GM23338 (cell line): ENCODE measurements at regions not wholly inside any gene's neighbourhood (a gene's known extent, or its start where the extent isn't known, plus 50 kb on each side); places are given as distances from the start of the nearest gene placed in this dataset.

ENCODE experiments used
- ATAC-seq: fragments of 200-7000 bp; cut with Tn5 transposase; 3 replicates; pipeline ENCODE4 v1.9.1; 2020
- DNase-seq: peaks from one replicate; pipeline ENCODE4 v3.0.0-alpha.2; 2015; ENCODE audit warnings: low spot score
- H2AFZ ChIP-seq: fragments of 200-600 bp; sonication (generic); 2 replicates; pipeline ENCODE4 v1.8.0; 2016; ENCODE audit warnings: antibody characterized with exemption, mild to moderate bottlenecking, moderate library complexity
- H3F3A ChIP-seq: fragments of 200-600 bp; sonication (generic); replicated peaks from 2 replicates; pipeline ENCODE4 v1.8.0; 2017; ENCODE audit warnings: antibody characterized with exemption, mixed run types, low read depth
- H3K27ac ChIP-seq: fragments of 200-600 bp; sonication (generic); 2 replicates; pipeline ENCODE4 v1.6.1; 2016; ENCODE audit warnings: low read depth
- H3K27me3 ChIP-seq: fragments of 200-600 bp; sonication (generic); 2 replicates; pipeline ENCODE4 v1.8.0; 2016; ENCODE audit warnings: mild to moderate bottlenecking, mixed run types, moderate library complexity; ENCODE audit not compliant: insufficient read depth
- H3K36me3 ChIP-seq: fragments of 200-600 bp; sonication (generic); 2 replicates; pipeline ENCODE4 v1.8.0; 2016; ENCODE audit warnings: mild to moderate bottlenecking; ENCODE audit not compliant: insufficient read depth
- H3K4me1 ChIP-seq: fragments of 200-600 bp; sonication (generic); 2 replicates; pipeline ENCODE4 v1.8.0; 2016; ENCODE audit warnings: mild to moderate bottlenecking, moderate library complexity; ENCODE audit not compliant: insufficient read depth
- H3K4me2 ChIP-seq: fragments of 200-600 bp; sonication (generic); 2 replicates; pipeline ENCODE4 v1.7.1; 2017; ENCODE audit warnings: mixed run types
- H3K4me3 ChIP-seq: fragments of 200-600 bp; sonication (generic); 2 replicates; pipeline ENCODE4 v1.6.1; 2016; ENCODE audit warnings: mixed run types
- H3K79me2 ChIP-seq: fragments of 200-600 bp; sonication (generic); replicated peaks from 2 replicates; pipeline ENCODE4 v1.8.0; 2017; ENCODE audit warnings: mild to moderate bottlenecking; ENCODE audit not compliant: insufficient read depth
- H3K9me2 ChIP-seq: fragments of 200-600 bp; sonication (generic); 2 replicates; pipeline ENCODE4 v1.8.0; 2017; ENCODE audit not compliant: insufficient read depth
- H4K20me1 ChIP-seq: fragments of 200-600 bp; sonication (generic); replicated peaks from 2 replicates; pipeline ENCODE4 v1.8.0; 2017; ENCODE audit warnings: mild to moderate bottlenecking; ENCODE audit not compliant: insufficient read depth
- H3K27ac Mint-ChIP-seq: 2 replicates; pipeline ENCODE4 v1.8.0; 2020; ENCODE audit warnings: inconsistent platforms, mild to moderate bottlenecking, moderate library complexity, mixed read lengths
- H3K27me3 Mint-ChIP-seq: 3 replicates; pipeline ENCODE4 v1.8.0; 2022; ENCODE audit warnings: low read depth, mild to moderate bottlenecking, moderate library complexity, mixed read lengths, inconsistent platforms; ENCODE audit not compliant: insufficient read depth, poor library complexity
- H3K36me3 Mint-ChIP-seq: 3 replicates; pipeline ENCODE4 v1.8.0; 2021; ENCODE audit warnings: low read depth, mild to moderate bottlenecking, inconsistent platforms, moderate library complexity, mixed read lengths
- H3K4me1 Mint-ChIP-seq: 3 replicates; pipeline ENCODE4 v1.8.0; 2020; ENCODE audit warnings: mild to moderate bottlenecking, inconsistent platforms, mixed read lengths
- H3K4me3 Mint-ChIP-seq: 3 replicates; pipeline ENCODE4 v1.8.0; 2021; ENCODE audit warnings: moderate library complexity, mild to moderate bottlenecking, inconsistent platforms, mixed read lengths
- H3K9me3 Mint-ChIP-seq: 3 replicates; pipeline ENCODE4 v1.8.0; 2020; ENCODE audit warnings: moderate library complexity, mild to moderate bottlenecking, inconsistent platforms, mixed read lengths
- CREB1 ChIP-seq: fragments of 250-450 bp; sonication (Bioruptor Pico); IDR thresholded peaks from 2 replicates; pipeline ENCODE4 v1.5.0; 2020; ENCODE audit warnings: low read depth, mild to moderate bottlenecking, moderate library complexity
- EZH2 ChIP-seq: fragments of 200-600 bp; sonication (generic); IDR thresholded peaks from one replicate; pipeline ENCODE4 v1.8.0; 2017; ENCODE audit warnings: antibody characterized with exemption, mild to moderate bottlenecking, low read depth; ENCODE audit not compliant: unreplicated experiment
- EZH2phosphoT487 ChIP-seq: fragments of 200-600 bp; sonication (generic); IDR thresholded peaks from one replicate; pipeline ENCODE4 v1.8.1; 2018; ENCODE audit warnings: antibody characterized with exemption; ENCODE audit not compliant: unreplicated experiment
- JUNB ChIP-seq: IDR thresholded peaks from one replicate; pipeline ENCODE4 v1.6.1; 2016; ENCODE audit warnings: antibody characterized with exemption; ENCODE audit not compliant: unreplicated experiment
- NANOG ChIP-seq: IDR thresholded peaks from 2 replicates; pipeline ENCODE4 v1.6.1; 2016; ENCODE audit warnings: antibody characterized with exemption, borderline replicate concordance
- POLR2AphosphoS5 ChIP-seq: IDR thresholded peaks from 2 replicates; pipeline ENCODE4 v1.6.1; 2016; ENCODE audit warnings: antibody characterized with exemption, low read depth
- STAT1 ChIP-seq: IDR thresholded peaks from one replicate; pipeline ENCODE4 v1.6.1; 2016; ENCODE audit warnings: antibody characterized with exemption; ENCODE audit not compliant: unreplicated experiment
- ZNF114 ChIP-seq: fragments of 250-450 bp; sonication (Bioruptor Pico); IDR thresholded peaks from 2 replicates; pipeline ENCODE4 v1.5.0; 2020; ENCODE audit warnings: mild to moderate bottlenecking, moderate library complexity
- ZNF331 ChIP-seq: fragments of 250-450 bp; sonication (Bioruptor Pico); IDR thresholded peaks from 2 replicates; pipeline ENCODE4 v1.5.0; 2020; ENCODE audit warnings: low read depth, mild to moderate bottlenecking, moderate library complexity
- TF ChIP-seq, protein P1 (sequence below): fragments of 250-450 bp; sonication (Bioruptor Pico); IDR thresholded peaks from 2 replicates; pipeline ENCODE4 v1.5.0; 2020; ENCODE audit warnings: mild to moderate bottlenecking, moderate library complexity
- TF ChIP-seq, protein P2 (sequence below): IDR thresholded peaks from one replicate; pipeline ENCODE4 v1.6.1; 2018; ENCODE audit warnings: antibody characterized with exemption; ENCODE audit not compliant: unreplicated experiment
- TF ChIP-seq, protein P3 (sequence below), 2 experiments: fragments of 200-600 bp in 1 of 2; sonication (generic) in 1 of 2; conservative IDR thresholded peaks; 2 replicates each; pipeline versions ENCODE4 v1.5.1 to v1.6.1; 2016 to 2017; ENCODE audit warnings: antibody characterized with exemption in 2 of 2, low read depth in 2 of 2, mild to moderate bottlenecking in 2 of 2, moderate library complexity in 1 of 2
- TF ChIP-seq, protein P4 (sequence below): IDR thresholded peaks from 2 replicates; pipeline ENCODE4 v1.6.1; 2016; ENCODE audit warnings: antibody characterized with exemption

DNA sequence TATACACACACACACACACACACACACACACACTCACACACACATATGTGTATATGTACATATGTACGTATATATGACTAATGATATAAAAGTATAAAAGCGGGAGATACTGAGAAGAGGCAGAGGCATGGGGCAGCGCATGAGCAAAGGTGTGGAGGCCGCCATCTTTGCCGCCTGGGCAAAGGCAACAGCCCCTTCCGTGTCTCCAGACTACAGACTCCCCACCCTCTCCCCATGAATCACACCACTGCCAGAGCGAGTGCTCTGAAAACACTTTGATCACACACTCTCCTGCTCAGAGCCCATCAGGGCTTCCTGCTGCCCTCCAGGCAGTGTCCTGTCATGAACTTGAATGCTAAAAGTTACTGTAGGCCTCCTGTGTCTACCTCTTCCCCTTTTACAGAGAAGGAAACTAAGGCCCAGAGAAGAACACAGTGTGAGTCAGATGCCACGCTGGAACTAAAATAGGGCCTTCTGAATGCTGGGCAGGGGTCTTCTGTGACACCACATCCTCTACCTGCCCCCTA, 54.7 kb upstream of the SSBP3 start:
- no peaks in the 10 kb centered on the region for H3K36me3 Mint-ChIP-seq
- Histone ChIP-seq H4K20me1 (no peaks in the 10 kb centered on the region), H3K4me2 (no peak overlapping the region), H3K36me3 (no peaks in the 10 kb centered on the region), H3F3A (peaks cover 4% of the 10 kb centered on the region; the same call in 1 of the 2 replicates), H3K79me2 (no peaks in the 10 kb centered on the region), H2AFZ (no peak overlapping the region; the same call in 1 of the 2 replicates), H3K27me3 (no peaks in the 10 kb centered on the region), H3K4me3 (no peak overlapping the region), H3K9me2 (peaks cover 5% of the 10 kb centered on the region; the same call in 1 of the 2 replicates), H3K27ac (no peak overlapping the region), H3K4me1 (peaks cover 55% of the 10 kb centered on the region)
- peaks cover 27% of the 10 kb centered on the region for H3K27me3 Mint-ChIP-seq
- peaks cover 67% of the 10 kb centered on the region for H3K4me1 Mint-ChIP-seq
- no peak overlapping the region for H3K4me3 Mint-ChIP-seq
- ATAC-seq (no peak), DNase-seq (no peak)
- H3K9me3 Mint-ChIP-seq, result no peaks in the 10 kb centered on the region
- H3K27ac Mint-ChIP-seq, result no peak overlapping the region
- TF ChIP-seq, protein P1, sequence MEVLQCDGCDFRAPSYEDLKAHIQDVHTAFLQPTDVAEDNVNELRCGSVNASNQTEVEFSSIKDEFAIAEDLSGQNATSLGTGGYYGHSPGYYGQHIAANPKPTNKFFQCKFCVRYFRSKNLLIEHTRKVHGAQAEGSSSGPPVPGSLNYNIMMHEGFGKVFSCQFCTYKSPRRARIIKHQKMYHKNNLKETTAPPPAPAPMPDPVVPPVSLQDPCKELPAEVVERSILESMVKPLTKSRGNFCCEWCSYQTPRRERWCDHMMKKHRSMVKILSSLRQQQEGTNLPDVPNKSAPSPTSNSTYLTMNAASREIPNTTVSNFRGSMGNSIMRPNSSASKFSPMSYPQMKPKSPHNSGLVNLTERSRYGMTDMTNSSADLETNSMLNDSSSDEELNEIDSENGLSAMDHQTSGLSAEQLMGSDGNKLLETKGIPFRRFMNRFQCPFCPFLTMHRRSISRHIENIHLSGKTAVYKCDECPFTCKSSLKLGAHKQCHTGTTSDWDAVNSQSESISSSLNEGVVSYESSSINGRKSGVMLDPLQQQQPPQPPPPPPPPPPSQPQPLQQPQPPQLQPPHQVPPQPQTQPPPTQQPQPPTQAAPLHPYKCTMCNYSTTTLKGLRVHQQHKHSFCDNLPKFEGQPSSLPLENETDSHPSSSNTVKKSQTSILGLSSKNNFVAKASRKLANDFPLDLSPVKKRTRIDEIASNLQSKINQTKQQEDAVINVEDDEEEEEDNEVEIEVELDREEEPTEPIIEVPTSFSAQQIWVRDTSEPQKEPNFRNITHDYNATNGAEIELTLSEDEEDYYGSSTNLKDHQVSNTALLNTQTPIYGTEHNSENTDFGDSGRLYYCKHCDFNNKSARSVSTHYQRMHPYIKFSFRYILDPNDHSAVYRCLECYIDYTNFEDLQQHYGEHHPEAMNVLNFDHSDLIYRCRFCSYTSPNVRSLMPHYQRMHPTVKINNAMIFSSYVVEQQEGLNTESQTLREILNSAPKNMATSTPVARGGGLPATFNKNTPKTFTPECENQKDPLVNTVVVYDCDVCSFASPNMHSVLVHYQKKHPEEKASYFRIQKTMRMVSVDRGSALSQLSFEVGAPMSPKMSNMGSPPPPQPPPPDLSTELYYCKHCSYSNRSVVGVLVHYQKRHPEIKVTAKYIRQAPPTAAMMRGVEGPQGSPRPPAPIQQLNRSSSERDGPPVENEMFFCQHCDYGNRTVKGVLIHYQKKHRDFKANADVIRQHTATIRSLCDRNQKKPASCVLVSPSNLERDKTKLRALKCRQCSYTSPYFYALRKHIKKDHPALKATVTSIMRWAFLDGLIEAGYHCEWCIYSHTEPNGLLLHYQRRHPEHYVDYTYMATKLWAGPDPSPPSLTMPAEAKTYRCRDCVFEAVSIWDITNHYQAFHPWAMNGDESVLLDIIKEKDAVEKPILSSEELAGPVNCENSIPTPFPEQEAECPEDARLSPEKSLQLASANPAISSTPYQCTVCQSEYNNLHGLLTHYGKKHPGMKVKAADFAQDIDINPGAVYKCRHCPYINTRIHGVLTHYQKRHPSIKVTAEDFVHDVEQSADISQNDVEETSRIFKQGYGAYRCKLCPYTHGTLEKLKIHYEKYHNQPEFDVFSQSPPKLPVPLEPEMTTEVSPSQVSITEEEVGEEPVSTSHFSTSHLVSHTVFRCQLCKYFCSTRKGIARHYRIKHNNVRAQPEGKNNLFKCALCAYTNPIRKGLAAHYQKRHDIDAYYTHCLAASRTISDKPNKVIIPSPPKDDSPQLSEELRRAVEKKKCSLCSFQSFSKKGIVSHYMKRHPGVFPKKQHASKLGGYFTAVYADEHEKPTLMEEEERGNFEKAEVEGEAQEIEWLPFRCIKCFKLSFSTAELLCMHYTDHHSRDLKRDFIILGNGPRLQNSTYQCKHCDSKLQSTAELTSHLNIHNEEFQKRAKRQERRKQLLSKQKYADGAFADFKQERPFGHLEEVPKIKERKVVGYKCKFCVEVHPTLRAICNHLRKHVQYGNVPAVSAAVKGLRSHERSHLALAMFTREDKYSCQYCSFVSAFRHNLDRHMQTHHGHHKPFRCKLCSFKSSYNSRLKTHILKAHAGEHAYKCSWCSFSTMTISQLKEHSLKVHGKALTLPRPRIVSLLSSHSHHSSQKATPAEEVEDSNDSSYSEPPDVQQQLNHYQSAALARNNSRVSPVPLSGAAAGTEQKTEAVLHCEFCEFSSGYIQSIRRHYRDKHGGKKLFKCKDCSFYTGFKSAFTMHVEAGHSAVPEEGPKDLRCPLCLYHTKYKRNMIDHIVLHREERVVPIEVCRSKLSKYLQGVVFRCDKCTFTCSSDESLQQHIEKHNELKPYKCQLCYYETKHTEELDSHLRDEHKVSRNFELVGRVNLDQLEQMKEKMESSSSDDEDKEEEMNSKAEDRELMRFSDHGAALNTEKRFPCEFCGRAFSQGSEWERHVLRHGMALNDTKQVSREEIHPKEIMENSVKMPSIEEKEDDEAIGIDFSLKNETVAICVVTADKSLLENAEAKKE (CRISPR knock-in tag), result no peak
- no peak for TF ChIP-seq NANOG
- no peak for TF ChIP-seq POLR2AphosphoS5
- no peak for TF ChIP-seq CREB1
- TF ChIP-seq STAT1, result no peak
- TF ChIP-seq EZH2, result no peak
- TF ChIP-seq EZH2phosphoT487, result no peak
- TF ChIP-seq JUNB, result no peak
- TF ChIP-seq, protein P2, sequence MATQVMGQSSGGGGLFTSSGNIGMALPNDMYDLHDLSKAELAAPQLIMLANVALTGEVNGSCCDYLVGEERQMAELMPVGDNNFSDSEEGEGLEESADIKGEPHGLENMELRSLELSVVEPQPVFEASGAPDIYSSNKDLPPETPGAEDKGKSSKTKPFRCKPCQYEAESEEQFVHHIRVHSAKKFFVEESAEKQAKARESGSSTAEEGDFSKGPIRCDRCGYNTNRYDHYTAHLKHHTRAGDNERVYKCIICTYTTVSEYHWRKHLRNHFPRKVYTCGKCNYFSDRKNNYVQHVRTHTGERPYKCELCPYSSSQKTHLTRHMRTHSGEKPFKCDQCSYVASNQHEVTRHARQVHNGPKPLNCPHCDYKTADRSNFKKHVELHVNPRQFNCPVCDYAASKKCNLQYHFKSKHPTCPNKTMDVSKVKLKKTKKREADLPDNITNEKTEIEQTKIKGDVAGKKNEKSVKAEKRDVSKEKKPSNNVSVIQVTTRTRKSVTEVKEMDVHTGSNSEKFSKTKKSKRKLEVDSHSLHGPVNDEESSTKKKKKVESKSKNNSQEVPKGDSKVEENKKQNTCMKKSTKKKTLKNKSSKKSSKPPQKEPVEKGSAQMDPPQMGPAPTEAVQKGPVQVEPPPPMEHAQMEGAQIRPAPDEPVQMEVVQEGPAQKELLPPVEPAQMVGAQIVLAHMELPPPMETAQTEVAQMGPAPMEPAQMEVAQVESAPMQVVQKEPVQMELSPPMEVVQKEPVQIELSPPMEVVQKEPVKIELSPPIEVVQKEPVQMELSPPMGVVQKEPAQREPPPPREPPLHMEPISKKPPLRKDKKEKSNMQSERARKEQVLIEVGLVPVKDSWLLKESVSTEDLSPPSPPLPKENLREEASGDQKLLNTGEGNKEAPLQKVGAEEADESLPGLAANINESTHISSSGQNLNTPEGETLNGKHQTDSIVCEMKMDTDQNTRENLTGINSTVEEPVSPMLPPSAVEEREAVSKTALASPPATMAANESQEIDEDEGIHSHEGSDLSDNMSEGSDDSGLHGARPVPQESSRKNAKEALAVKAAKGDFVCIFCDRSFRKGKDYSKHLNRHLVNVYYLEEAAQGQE, result no peak
- TF ChIP-seq, protein P3, sequence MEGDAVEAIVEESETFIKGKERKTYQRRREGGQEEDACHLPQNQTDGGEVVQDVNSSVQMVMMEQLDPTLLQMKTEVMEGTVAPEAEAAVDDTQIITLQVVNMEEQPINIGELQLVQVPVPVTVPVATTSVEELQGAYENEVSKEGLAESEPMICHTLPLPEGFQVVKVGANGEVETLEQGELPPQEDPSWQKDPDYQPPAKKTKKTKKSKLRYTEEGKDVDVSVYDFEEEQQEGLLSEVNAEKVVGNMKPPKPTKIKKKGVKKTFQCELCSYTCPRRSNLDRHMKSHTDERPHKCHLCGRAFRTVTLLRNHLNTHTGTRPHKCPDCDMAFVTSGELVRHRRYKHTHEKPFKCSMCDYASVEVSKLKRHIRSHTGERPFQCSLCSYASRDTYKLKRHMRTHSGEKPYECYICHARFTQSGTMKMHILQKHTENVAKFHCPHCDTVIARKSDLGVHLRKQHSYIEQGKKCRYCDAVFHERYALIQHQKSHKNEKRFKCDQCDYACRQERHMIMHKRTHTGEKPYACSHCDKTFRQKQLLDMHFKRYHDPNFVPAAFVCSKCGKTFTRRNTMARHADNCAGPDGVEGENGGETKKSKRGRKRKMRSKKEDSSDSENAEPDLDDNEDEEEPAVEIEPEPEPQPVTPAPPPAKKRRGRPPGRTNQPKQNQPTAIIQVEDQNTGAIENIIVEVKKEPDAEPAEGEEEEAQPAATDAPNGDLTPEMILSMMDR (conservative IDR thresholded peaks at IDR 0.05; ENCODE audit: low read depth in 2 of 2), result no peak
- no peak for TF ChIP-seq ZNF114 (CRISPR knock-in tag)
- no peak for TF ChIP-seq ZNF331
- TF ChIP-seq, protein P4, sequence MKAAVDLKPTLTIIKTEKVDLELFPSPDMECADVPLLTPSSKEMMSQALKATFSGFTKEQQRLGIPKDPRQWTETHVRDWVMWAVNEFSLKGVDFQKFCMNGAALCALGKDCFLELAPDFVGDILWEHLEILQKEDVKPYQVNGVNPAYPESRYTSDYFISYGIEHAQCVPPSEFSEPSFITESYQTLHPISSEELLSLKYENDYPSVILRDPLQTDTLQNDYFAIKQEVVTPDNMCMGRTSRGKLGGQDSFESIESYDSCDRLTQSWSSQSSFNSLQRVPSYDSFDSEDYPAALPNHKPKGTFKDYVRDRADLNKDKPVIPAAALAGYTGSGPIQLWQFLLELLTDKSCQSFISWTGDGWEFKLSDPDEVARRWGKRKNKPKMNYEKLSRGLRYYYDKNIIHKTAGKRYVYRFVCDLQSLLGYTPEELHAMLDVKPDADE, result no peak
